Fibroblast of upper back skin (primary cell): ENCODE measurements at regions not wholly inside any gene's neighbourhood (a gene's known extent, or its start where the extent isn't known, plus 50 kb on each side); places are given as distances from the start of the nearest gene placed in this dataset.

Experiments
- DNase-seq: peaks from one replicate; pipeline ENCODE4 v3.0.0-alpha.2; 2013

DNA sequence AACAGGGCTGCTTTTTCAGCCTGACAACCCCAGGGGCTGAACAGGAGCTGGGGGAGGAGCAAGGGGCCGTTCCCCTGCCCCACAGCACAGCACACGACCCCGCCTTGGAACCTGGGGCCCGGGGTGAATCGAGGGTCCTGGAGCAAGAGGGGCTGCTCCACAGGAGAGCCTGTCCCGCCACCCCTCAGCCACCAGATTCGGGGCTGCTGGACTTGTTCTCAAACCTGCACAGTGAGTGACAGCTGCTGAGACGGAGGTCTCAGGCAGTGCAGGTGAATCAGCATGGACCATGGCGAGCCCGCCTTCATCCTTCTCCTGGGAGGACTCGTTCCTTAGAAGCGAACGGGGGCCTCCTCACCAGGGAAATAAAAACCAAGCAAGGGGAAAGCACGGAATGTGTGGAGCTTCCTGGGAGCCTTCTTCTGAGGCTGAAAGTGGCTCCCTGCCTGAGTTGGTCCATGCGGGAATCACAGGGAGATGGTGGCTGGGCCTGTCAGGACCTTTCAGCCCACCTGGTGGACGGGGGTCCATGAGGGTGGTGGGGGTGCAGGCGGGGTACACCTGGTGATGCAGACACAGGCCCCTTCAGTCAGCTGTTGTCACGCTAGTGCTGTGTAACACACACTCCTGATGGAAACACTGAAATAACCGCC lies 125.4 kb downstream of the SIK1 start:
- DNase-seq, result no peak

DNA sequence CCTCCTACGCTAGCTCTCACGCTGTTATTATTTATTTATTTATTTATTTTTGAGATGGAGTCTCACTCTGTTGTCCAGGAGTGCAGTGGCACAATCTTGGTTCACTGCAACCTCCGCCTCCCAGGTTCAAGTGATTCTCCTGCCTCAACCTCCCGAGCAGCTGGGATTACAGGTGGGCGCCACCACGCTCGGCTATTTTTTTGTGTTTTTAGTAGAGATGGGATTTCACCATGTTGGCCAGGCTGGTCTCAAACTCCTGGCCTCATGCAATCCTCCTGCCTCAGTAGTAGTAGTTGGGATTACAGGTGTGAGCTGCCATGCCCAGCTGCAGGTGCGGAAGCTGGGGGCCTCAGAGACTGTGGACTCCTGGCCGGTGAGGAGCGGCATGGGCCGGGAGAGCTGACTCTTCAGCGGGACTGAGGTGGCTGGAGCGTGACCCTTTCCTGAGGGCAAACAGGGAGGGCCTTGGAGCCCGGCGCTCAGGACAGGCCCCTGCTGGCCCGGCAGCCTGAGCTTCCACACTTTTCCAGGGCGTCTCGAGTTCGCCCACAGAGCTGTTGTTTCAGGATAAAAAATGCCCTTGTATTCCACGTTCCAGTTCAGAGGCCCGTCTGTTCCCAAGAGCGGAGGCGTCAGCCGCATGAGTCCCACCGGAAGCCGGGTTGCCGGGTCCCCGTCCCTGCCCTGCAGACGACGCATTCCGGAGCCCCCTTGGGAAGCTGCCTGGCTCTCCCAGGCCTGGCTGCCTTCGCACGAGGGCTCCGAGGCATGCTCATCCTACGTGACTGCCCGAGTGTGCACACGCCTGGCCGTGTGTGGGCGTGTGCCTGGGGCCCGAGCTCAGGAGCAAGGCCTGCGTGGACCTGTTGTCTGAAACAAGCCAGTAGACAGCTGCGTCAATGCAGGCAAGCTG lies 126.2 kb downstream of the SIK1 start:
- no peak for DNase-seq

DNA sequence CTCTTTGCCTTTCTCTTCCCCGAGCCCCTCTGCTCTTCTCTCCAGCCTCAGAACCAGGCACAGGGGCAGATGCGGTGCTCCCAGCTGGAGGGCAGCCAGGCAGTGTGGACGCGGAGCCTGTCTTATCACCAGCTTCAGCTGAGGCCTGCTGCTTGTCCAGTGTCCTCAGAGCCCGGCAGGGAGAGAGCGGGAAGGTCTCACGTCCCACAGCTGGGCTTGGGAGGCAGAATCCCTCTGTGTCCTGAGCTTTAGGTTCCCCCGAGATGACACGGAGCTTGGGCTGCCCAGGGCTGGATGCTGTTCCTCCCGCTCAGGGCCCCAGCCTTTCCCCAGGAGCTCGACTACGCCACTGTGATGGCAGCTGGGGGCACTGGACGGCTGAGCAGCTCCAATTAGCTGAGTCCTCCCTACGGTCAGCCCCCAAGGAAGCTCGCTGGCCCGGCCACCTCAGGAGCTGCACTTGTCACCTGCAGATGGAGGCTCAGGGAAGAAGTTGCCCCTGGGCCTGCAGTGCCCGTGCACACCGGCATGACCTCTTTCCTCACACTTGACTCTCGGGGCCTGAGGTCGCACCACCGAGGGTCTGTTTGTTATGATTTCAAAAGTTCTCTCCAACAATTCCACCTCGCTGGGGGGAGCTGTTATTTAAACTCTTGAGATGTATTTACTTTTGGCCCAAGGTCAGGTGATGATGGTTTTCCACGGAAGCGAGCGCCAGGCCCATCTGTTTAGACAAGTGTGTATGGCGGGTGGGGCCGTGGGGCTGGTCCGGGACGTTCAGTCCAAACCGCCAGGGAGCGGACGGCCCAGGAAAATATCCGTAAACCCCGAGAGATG lies 127.3 kb downstream of the SIK1 start:
- no peak for DNase-seq

- DNase-seq, result no peak
Observed at GRCh38 chr21:43298546-43299440, 128.1 kb downstream of the SIK1 start.

DNA sequence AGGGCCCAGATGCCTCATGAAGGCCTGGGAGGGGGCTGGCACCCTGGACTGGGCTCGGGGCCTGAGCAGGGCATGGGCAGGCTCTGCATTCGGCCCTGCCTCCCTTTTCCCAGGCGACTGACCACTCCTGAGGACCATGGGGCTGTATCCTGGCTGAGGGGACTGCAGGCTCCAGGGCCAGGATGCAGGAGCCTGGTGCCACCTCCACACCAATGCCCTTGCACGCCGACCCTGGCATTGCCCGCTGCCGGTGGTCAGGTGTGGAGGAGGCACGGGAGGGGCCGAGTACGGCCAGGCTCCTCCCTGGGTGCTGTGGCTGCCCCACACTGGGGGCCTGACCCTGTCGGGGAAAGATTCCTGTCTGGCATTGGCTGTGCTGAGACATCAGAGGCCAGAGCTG lies 128.9 kb downstream of the SIK1 start:
- DNase-seq, result no peak

- no peak for DNase-seq
Observed at GRCh38 chr21:43297391-43297981, 128.7 kb downstream of the CRYAA start.

GRCh38 chr21:43295066-43295958 lies 126.5 kb downstream of the CRYAA start:
- no peak for DNase-seq

DNA sequence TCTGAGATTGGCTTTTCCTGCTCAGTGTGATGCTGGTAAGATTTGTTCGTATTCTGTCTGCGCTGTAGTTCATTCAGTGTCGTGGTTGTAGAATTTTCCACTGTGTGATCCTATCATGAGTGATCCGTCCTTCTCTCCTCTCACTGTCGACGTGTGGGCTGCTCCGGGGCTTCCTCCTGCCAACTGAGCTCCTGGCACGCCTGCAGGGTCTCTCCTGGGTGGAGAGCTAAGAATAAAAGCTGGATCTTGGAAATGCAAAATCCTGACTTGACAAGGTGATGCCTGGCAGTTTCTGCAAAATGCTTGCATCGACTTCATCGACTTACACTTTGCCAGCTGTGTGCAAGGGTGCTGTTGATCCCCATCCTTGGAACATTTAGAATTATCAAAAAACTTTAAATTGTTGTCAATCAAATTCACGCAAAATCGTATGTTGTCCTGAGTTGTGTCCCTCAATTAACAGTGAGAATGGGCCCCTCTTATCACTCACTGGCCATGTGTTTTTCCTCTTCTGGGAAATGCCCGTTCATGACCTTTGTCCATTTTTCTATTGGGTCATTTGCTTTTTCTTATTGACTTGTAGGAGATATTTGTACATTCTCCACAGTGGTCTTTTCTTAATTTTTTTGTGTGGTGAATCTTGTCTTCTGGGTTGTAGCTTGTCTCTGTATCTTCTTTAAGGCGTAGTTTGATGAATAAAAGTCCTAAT lies 125.5 kb downstream of the CRYAA start:
- no peak for DNase-seq

- DNase-seq, result no peak
Observed at GRCh38 chr21:43292866-43293142, 124.0 kb downstream of the CRYAA start.

DNA sequence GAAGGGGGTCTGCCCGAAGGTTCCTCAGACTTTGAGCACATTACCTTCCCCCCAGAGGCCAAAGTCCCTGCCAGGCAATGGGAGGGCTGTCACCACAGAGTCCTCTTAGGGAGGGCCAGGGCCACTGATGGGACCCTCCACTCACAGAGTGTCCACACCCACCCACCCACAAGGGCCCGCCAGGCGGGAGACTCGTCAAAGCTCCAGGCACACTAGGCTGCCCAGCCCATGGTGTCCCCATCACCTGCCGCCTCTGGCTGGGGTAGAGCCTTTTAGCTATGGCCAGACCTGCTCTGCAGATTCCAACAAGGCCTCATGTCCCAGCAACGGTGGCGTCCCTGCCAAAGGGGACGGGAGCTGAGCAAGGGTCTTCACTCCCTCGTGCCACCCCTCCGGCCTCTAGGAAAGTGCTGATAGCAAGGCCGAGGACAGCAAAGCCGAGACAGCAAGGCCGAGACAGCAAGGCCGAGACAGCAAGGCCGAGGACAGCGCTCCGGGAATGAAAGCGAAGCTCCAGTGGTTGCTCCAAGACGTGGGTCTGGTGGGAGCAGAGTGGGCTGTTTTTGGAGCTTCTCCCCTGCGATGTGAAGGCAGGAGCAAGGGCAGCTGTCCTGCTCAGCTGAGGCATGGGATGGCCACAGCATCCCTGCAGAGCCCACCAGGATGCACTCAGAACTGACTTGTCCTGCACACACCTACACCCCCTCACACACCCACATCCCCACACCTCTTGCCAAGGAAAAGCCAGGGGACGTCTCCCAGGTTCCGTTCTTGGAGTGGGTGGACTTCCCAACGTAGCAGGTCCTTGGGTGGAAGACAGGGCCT lies 123.4 kb downstream of the CRYAA start:
- DNase-seq, result no peak

GRCh38 chr21:43291347-43291950 lies 122.6 kb downstream of the CRYAA start:
- DNase-seq, result no peak

- no peak for DNase-seq
Observed at GRCh38 chr21:43290421-43291346, 121.9 kb downstream of the CRYAA start.

- DNase-seq, result no peak
Observed at GRCh38 chr21:43289966-43290365, 121.2 kb downstream of the CRYAA start.

DNA sequence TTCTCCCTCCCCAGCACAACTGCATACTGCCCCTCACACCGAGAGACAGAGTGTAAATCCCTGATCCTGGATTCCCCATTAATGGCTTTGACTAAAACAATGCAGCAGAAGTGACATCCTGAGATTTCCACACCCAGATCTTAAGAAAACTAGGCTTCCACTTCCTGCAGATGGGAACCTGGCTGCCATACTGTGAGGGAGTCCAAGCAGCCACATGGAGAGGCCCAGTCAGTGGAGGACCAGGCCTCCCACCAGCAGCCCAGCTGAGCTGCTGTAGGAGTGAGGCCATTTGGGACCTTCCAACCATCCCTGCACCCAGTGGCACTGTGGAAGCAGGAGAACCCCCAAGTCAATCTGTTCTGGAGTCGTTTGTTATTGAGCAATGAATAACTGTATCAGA lies 120.6 kb downstream of the CRYAA start:
- DNase-seq, result no peak

DNA sequence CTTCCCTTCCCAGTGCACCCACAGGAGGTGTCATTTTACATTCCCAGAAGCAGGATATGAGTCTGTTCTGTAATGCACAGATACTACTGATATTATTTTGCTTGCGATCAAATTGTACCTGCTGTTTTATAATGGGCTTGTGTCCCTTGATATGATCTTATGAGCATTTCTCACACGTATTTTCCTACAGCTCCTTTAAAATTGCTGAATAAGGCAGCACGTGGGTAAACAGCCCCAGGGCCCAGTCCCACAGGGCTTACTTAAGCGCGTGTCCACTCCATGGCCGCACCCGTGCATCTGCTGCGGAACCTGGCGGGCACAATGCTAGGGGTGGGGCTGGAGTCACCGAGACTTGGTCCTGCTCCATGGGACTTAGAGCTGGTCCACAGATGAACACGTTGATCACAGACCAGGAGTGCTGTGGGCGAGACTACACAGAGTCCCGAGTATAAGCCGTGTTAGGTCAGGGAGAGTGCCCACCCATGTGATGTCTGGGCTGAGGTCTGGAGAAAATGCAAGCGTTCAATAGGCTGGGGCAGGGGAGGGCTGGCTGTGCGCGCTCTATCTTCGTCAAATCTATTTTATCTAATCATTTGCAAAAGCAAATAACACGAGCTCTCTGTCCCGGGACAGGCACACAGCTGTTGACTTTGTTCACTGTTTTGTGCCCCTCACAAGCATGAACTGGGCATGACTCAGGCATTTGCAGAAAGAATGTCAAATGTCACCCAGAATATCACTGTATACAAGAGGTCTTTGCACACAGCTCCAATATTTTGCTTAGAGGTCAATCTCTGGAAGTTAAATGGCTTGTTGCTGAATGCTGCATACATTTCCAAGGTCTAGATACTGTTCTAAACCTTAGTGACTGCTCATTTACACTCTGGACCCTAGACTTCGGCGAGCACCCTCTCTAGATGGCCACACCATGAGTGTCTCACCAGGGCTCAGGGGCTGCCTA lies 119.3 kb downstream of the CRYAA start:
- no peak for DNase-seq

DNA sequence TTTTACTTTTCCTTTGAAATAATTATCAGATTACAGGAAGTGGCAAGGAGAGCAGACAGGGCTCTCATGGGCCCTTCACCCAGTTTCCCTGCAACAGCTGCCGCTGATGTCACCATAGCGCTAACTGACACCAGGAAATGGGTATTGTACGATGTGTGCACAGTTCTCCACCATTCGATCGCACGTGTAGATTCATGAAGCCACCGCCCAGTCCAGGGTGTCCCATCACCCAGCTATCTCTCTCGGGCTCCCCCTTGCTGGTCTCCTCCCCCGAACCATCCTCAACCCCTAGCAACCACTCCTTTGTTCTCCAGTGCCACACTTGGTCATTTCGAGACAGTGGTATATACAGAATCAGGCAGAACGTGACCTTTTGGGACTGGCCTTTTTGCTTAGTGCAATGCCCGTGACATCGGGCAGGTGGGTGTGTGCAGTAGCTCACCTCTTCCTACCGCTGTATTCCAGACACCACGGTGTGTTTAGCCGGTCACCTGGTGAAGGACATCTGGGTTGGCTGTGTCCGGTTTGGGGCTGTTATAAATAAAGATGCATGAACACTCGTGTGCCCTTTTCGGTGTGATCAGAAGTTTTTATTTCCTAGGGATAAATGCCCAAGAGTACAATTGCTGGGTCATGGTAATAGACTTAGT lies 118.4 kb downstream of the CRYAA start:
- DNase-seq, result no peak
